HG03159 (cell line): ENCODE measurements at regions not wholly inside any gene's neighbourhood (a gene's known extent, or its start where the extent isn't known, plus 50 kb on each side); places are given as distances from the start of the nearest gene placed in this dataset.

Experiments
- ATAC-seq: cut with Tn5 transposase; IDR thresholded peaks from one replicate; pipeline ENCODE4 v1.9.1; 2021; ENCODE audit warnings: mild to moderate bottlenecking, moderate library complexity; ENCODE audit not compliant: unreplicated experiment

DNA sequence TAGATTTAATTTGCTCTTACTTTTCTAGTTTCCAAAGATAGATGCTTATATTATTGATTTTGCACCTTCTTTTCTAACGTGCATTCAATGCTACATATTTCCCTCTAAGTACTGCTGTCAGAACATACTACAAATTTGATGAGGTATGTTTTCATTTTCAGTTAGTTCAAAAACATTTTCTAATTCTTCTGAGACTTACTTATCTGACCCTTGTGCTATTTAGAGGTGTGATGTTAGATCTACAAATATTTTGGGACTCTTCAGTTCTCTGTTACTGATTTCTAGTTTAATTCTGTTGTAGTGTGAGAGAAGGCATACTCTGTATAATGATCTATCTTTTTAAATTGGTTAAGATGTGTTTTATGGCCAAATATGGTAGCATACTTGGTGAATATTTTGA lies 97.8 kb upstream of the TMEM168 start:
- no peak for ATAC-seq

DNA sequence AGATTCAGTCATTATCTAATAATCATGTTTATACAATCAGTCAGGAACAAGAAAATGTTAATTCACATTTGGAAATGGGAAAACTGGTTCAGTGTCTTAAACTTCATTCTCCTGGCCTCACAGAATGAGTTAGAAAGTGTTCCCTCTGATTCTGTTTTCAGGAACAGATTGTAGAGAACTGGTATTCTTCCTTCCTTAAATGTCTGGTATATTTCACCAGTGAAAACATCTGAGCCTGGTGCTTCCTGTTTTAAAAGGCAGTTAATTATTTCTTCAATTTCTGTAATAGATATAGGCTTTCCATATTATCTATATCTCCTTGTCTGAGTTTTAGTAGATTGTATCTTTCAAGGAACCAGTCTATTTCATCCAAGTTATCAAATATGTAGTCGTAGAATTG lies 97.1 kb upstream of the TMEM168 start:
- ATAC-seq: no peak

DNA sequence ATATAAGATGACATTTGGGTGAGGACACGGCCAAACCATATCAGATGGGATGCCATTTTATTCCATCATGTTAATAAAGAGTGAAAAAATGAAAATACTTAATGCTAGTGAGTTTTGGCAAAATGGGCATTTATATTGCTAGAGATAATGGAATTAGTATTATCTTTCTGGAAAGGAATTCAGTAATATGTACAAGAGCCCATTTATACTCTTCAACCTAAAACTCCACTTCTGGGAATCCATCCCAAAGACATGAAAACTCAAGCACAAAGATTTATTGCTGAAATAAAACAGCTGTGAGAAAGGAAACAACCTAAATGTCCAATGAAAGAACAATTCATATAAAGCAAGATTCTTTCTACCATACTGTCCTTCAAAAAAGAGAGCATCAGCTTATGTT lies 96.0 kb upstream of the TMEM168 start:
- no peak for ATAC-seq

DNA sequence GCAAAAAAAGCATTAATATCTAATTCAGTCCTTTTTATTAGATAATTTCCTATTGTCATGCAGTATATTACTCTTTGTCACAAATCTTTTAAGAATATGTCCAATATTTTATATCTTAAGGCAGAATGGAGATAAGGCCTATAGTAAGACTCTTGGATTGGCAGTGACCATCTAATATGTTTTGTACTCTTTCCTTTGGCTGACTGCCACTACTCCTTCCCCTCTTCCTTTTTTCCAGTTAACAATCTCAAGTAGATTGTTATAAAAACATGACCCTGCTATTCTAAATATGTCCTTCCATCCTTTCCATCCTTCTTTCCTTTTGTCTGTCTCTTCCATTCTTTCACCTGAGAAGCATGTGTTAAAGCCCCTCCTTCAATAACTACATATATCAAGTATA lies 92.8 kb upstream of the TMEM168 start:
- ATAC-seq: no peak

DNA sequence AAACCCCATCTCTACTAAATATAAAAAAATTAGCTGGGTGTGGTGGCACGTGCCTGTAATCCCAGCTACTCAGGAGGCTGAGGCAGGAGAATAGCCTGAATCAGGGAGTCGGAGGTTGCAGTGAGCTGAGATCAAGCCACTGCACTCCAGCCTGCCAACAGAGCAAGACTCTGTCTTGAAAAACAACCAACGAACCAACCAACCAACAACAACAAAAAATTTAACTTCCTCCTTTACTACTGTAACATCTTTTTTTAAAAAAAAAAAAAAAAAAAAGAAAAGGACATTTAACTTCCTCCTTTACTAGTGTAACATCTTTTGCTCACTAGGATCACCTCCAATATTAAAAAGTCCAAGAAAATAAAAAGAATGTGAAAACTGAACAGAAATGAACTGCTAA lies 92.3 kb upstream of the TMEM168 start:
- ATAC-seq: no peak

DNA sequence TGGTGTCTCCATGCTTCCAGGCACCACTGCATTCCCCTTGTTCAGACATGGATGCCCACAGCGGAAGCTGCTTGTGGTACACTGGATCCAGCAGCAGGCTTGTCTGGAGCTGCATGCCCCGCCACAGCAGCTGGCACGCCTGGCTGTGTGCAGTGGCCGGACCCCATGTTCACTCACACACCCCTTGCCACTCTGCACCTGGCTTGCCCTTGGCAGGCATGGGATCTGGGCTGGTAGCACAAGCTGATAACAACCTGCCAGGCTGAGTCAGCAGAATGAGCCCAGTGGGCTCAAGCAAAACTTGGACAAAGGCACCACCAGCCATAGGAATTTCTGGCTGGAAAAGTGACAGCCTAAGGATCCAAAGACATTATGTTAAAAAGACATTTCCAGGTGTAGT lies 91.8 kb upstream of the TMEM168 start:
- no peak for ATAC-seq

DNA sequence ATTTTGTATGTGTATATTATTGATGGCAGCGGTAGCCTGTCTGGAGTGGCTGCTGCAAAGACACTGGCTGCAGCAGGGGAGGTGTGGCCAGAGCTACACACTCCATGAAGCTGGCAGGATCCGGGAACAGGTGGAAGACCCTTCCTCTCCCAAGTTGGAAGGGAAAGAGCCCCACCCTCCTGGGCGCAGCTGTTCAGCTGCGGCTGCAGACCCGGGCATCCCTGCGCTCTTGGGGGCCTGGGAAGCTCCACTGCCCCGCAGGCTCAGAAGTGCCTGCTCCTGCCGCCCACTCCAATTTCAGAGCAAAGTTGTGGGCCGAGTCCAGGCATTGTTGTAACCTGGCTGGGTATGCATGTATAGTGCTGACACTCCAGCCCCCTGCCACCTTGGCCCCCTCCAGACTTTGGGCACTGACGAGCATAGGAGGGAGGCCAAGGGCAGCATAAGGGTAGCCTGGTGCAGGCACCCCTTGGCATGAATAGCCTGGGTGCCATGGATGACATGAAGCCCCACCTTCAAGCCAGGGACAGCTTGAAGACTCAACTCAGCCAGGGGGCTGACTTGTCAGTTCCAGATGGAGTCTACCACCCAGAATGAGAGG lies 90.7 kb upstream of the TMEM168 start:
- ATAC-seq: no peak

DNA sequence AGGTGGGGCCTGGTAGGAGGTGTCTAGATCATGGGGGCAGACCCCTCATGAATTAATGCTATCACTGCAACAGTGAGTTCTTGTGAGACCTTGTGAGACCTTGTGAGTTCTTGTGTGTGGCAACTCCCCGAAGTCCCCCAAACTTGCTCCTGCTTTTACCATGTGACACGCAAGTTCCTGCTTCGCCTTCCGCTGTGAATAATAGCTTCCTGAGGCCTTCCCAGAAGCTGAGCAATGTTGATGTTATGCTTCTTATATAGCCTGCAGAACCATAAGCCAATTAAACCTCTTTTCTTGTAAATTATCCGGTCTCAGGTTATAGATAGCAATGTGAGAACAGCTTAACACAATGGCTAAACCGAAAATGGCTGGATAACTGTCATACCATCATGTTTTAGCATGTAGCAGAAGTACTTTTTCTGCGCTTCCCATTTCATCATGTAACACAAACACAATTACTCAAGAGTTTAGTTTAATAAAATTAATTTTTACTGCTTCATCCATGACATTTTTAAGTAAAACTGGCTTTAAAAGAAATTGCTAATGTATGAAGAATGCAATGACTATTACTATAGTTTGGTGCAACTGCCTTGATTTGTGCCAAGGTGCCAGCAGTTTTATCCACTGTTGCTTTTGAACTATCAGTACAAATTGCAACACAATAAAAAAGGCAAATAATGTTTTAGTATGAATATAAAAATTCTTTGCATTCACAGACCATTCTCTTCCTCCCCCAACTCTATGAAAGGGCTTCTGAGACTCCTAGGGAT lies 87.7 kb upstream of the TMEM168 start:
- no peak for ATAC-seq

DNA sequence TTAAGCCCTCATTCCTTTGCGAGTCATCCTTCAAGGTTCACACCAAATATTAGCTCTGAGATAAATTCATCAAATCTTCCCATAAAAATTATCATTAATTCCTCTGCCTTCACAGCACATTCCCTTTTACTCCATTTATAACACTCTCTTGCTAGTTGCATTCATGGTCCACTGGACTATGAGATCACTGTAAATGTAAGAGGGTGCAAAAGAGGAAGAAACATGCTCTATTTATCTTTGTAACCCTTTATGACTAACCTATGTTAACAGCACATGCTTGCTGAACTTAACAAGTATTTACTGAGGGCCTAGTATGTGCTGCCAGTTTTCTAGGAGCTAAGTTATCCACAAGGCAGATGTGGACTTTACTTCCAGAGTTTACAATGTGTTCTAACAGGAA lies 86.7 kb upstream of the TMEM168 start:
- ATAC-seq: no peak

DNA sequence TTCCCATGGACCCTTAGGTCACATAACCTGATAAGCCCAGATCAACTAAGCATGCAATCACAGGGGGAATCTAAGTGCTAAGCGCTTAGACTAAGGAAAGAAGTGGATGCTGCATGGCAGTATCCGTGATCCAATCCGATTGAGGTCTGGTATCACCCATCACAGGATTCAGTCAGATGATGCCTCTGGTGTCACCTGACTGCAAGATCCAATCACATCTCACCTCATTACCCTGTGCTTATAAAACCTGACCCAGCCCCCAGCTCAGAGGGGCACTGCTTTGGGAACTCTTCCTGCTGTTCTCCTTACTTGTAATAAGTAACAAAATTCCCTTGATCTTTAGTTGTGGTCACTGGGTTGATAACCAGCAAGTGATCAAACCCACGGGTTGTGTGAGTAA lies 84.7 kb upstream of the TMEM168 start:
- no peak for ATAC-seq

DNA sequence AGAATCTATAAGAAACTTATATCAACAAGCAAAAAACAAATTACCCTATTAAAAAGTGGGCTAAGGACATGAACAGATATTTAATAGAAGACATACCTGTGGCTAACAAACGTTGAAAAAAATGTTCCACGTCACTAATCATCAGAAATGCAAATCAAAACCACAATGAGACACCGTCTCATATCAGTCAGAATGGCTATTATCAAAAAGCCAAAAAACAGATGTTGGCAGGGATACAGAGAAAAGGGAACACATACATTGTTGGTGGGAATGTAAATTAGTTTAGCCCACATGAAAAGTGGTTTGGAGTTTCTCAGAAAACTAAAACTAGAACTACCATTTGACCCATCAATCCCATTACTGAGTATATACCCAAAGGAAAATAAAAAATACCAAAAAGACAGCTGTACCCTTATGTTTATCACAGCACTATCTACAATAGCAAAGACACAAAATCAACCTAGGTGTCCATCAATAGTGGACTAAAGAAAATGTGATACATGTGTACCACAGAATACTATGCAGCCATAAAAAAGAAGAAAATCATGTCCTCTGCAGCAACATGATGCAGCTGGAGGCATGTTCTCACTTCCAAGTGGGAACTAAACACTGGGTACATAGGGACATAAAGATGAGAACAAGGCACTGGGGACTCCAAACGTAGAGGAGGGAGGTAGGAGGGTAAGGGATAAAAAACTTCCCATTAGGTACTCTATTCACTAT lies 83.8 kb upstream of the TMEM168 start:
- ATAC-seq: peak; percentile 53

DNA sequence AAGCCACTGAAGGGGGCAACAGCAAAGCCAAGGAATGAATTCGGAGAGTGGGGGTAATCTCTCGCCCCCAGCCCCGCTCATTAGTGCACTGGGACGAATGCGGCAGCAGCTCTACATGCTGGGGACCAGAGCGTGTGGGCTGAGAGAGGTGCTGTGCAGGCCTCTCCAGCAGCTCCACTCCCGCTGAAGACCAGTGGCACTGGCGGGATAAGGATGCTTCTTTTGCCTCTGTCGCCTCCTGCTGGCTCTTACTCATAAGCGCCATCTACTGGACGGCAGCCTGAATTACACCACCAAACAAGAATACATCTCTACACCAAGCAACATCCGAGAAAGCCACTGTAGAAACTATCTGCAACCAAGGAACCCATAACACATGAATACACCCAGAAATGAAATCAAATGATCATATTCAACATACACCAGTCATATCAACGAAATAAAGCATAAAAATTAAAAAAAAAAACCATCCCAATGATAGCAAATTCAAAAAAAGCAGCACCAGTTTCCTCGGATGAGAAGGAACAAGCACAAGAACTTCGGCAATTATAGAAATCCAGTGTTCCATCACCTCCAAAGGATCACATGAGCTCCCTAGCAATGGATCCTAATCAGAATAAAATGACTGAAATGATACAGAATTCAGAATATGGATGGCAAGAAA lies 79.0 kb upstream of the TMEM168 start:
- peak; percentile 56 for ATAC-seq

DNA sequence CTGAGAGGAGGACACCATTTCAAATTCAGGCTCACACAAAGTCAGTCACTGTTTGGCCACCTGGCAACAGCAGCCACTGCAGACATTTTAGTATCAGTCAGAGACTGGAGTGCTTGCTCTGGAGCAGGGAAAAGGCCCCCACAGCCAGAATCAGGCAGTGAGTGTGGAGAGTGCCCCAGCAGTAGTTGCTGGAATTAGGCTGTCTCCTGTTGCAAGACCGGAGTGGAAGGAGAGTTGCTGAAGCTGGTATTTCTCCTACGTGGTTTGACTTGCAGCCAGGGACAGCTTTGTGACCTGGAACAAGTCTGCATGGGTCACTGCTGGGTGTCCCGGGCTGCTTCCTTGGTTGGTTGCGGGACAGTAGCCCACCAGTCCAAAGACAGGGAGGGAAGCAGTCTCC lies 78.4 kb upstream of the TMEM168 start:
- ATAC-seq: no peak

DNA sequence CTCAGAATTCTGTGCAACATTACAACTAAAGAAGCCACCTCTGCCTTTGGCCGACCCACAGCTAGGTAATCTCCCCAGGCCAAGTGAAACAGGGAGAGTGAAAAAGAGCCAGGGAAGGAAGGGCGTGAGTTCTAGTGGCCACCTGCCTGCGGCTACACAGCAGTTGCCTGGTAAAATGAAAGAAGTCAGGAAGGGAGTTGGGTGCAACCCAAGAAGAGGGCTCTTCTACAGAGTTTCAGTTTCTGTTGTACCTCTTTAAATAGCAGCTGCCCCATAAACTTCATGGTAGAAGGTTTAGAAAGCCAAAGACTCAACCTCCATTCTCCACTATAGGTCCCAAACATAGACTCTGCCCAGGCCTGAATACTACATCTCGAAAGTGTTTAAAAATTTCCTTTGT lies 76.2 kb upstream of the TMEM168 start:
- no peak for ATAC-seq

DNA sequence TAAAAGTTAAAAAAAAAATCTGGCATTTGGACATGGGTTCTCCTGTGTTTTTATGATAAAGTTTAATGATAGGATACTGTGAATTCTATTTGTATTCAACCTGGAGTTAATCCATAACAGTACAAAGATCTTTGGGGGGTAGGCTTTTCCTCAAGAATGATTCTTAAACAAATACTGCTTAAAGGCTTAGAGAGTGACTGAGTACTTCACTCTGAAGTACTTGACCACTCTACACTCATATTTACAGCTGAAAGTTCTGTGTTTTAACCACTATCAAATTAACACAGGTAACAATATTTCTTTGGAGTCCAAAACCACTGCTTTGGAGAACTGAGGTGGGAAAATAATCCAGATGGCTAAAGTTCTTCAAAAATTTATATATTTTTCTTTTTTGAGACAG lies 74.2 kb upstream of the TMEM168 start:
- no peak for ATAC-seq

DNA sequence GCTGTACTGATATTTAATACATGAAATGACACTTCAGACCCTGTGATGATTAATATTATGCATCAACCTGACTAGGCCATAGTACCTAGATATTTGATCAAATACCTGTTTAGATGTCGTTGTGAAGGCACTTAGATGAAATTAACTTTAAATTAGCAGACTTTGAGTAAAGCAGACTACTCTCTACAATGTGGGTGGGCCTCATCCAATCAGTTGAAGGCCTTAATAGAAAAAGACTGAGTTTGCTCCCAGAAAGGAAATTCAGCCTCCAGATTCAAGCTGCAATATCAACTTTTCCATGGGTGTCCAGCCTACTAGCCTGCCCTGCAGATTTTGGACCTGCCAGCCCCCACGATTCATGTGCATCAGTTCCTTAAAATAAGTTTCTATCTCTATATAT lies 68.6 kb upstream of the TMEM168 start:
- ATAC-seq: no peak

DNA sequence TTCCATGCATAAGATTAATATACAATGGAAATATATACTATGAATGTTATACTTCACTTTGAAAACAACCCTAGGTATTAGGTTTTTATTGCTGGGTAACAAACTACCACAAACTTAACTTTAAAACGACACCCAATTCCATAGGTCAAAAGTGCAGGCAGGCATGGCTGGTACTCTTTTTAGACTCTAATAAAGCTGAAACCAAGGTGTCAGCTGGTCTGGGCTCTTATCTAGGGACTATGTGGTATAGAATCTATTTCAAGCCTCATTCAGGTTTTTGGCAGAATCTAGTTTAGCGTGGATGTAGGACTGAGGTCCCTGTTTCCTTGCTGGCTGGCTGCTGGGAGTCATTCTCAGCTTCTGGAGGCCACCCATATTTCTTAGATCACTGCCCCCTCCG lies 65.0 kb upstream of the TMEM168 start:
- no peak for ATAC-seq

DNA sequence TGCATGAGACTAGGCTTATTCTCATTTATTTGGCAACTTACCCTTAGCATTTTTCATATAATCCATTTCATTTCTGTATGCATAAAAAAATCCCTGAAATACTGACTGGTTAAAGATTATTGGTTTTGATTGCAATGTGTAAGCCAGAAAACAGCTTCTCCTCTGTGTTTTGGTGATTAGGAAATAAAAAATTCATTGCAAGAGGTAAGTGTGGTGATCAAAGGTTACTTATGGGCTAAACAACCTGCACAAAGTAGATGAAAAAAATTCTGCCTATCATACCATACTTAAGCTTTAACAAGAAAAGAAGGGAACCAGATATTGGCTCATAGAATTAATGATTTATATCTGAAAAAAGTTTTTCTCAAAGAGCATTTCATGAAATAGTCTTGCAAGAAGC lies 64.0 kb upstream of the TMEM168 start:
- ATAC-seq: no peak

DNA sequence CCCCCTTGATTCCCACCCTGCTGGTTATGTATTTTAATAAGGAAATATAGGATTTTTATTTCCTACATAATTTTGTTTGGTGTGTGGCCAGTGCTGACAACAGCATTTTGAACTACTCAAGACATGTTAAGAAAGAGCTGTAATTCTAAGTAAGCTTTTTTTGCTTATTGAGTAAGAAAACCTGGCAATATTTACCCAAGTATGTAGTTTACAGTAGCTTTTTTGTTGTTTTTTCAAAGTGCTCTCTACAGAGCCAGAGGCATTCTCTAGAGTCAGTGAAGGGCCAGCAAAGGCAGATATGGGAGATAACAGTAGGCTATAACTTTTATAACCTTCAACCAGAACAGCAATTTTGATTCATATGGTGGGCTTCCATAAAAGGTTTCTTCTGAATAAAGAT lies 63.2 kb upstream of the TMEM168 start:
- ATAC-seq: no peak

DNA sequence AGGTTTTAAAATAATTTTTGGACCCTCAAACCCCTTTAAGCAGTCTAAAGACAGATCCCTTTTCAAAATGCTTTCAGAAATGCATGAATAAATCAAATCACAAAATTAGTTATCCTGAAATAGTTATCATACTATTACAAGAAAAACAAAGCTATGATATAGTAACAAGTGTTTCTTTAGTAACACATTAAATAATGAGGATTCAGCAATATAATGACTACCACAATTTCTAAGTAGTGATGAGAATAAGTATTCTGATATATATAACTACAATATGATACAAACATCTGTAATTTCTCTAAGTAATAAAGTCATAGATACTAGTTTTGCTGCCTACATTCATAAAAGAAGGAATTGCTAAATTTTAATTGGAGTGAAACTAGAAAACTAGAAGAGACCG lies 53.0 kb upstream of the TMEM168 start:
- ATAC-seq: no peak
